ENCODE measurements at regions not wholly inside any gene's neighbourhood (a gene's known extent, or its start where the extent isn't known, plus 50 kb on each side); places are given as distances from the start of the nearest gene placed in this dataset.

- no peaks in the 10 kb centered on the region for H3K4me1 ChIP-seq (ENCODE audit: control insufficient read depth, insufficient read depth, low read length)
- 85% methylated on average over 2 of the region's 2 CpGs for WGBS (ENCODE audit: insufficient coverage)
- no peak overlapping the region for H3K27ac ChIP-seq (ENCODE audit: low read depth, low read length)
- H3K27me3 ChIP-seq (ENCODE audit: control insufficient read depth, insufficient read depth, low read length): no peaks in the 10 kb centered on the region
- no peaks in the 10 kb centered on the region for H3K36me3 ChIP-seq (ENCODE audit: control insufficient read depth, insufficient read depth, low read length)
- DNase-seq (ENCODE audit: low read depth in 4 of 6, low spot score in 6 of 6): no peak
- no peak overlapping the region for H3K4me3 ChIP-seq (ENCODE audit: low read depth, low read length)
- H3K9me3 ChIP-seq (ENCODE audit: control insufficient read depth, insufficient read depth, low read length): no peaks in the 10 kb centered on the region
Observed at GRCh38 chr13:90388887-90389452, 958.5 kb upstream of the MIR17HG start.

- WGBS (ENCODE audit: insufficient coverage): 81% methylated on average over 2 of the region's 2 CpGs
Observed at GRCh38 chr13:90389537-90389936, 958.0 kb upstream of the MIR17HG start.

GRCh38 chr13:90393408-90393807 is 954.1 kb upstream of the MIR17HG start:
- no peaks in the 10 kb centered on the region for H3K4me1 ChIP-seq (ENCODE audit: control insufficient read depth, insufficient read depth, low read length)
- no peaks in the 10 kb centered on the region for H3K36me3 ChIP-seq (ENCODE audit: control insufficient read depth, insufficient read depth, low read length)
- H3K4me3 ChIP-seq (ENCODE audit: low read depth, low read length): no peak overlapping the region
- no peaks in the 10 kb centered on the region for H3K9me3 ChIP-seq (ENCODE audit: control insufficient read depth, insufficient read depth, low read length)
- H3K27ac ChIP-seq (ENCODE audit: low read depth, low read length): no peak overlapping the region
- no peaks in the 10 kb centered on the region for H3K27me3 ChIP-seq (ENCODE audit: control insufficient read depth, insufficient read depth, low read length)
- DNase-seq (ENCODE audit: low read depth in 4 of 6, low spot score in 6 of 6): no peak

More at GRCh38 chr13:90389537-90389936, 958.0 kb upstream of the MIR17HG start:
- no peak for DNase-seq (ENCODE audit: low read depth in 4 of 6, low spot score in 6 of 6)
- Histone ChIP-seq H3K9me3 (ENCODE audit: control insufficient read depth, insufficient read depth, low read length) (no peaks in the 10 kb centered on the region), H3K27me3 (ENCODE audit: control insufficient read depth, insufficient read depth, low read length) (no peaks in the 10 kb centered on the region), H3K4me3 (ENCODE audit: low read depth, low read length) (no peak overlapping the region), H3K4me1 (ENCODE audit: control insufficient read depth, insufficient read depth, low read length) (no peaks in the 10 kb centered on the region), H3K36me3 (ENCODE audit: control insufficient read depth, insufficient read depth, low read length) (no peaks in the 10 kb centered on the region), H3K27ac (ENCODE audit: low read depth, low read length) (no peak overlapping the region)

- Histone ChIP-seq H3K9me3 (ENCODE audit: control insufficient read depth, insufficient read depth, low read length) (no peaks in the 10 kb centered on the region), H3K4me1 (ENCODE audit: control insufficient read depth, insufficient read depth, low read length) (no peaks in the 10 kb centered on the region), H3K27ac (ENCODE audit: low read depth, low read length) (no peak overlapping the region), H3K4me3 (ENCODE audit: low read depth, low read length) (no peak overlapping the region), H3K36me3 (ENCODE audit: control insufficient read depth, insufficient read depth, low read length) (no peaks in the 10 kb centered on the region), H3K27me3 (ENCODE audit: control insufficient read depth, insufficient read depth, low read length) (no peaks in the 10 kb centered on the region)
- DNase-seq (ENCODE audit: low read depth in 4 of 6, low spot score in 6 of 6): no peak
Observed at GRCh38 chr13:90395348-90395747, 952.1 kb upstream of the MIR17HG start.

GRCh38 chr13:90395846-90396245 is 951.6 kb upstream of the MIR17HG start:
- Histone ChIP-seq H3K9me3 (ENCODE audit: control insufficient read depth, insufficient read depth, low read length) (no peaks in the 10 kb centered on the region), H3K27ac (ENCODE audit: low read depth, low read length) (no peak overlapping the region), H3K27me3 (ENCODE audit: control insufficient read depth, insufficient read depth, low read length) (no peaks in the 10 kb centered on the region), H3K36me3 (ENCODE audit: control insufficient read depth, insufficient read depth, low read length) (no peaks in the 10 kb centered on the region), H3K4me1 (ENCODE audit: control insufficient read depth, insufficient read depth, low read length) (no peaks in the 10 kb centered on the region), H3K4me3 (ENCODE audit: low read depth, low read length) (no peak overlapping the region)
- no CpG with 5 or more reads among the region's 3 CpGs for WGBS (ENCODE audit: insufficient coverage)
- no peak for DNase-seq (ENCODE audit: low read depth in 4 of 6, low spot score in 6 of 6)

GRCh38 chr13:90396266-90396665 is 951.2 kb upstream of the MIR17HG start:
- no peaks in the 10 kb centered on the region for H3K36me3 ChIP-seq (ENCODE audit: control insufficient read depth, insufficient read depth, low read length)
- H3K27me3 ChIP-seq (ENCODE audit: control insufficient read depth, insufficient read depth, low read length): no peaks in the 10 kb centered on the region
- no peak overlapping the region for H3K4me3 ChIP-seq (ENCODE audit: low read depth, low read length)
- no peaks in the 10 kb centered on the region for H3K4me1 ChIP-seq (ENCODE audit: control insufficient read depth, insufficient read depth, low read length)
- DNase-seq (ENCODE audit: low read depth in 4 of 6, low spot score in 6 of 6): no peak
- no peaks in the 10 kb centered on the region for H3K9me3 ChIP-seq (ENCODE audit: control insufficient read depth, insufficient read depth, low read length)
- H3K27ac ChIP-seq (ENCODE audit: low read depth, low read length): no peak overlapping the region

- no peaks in the 10 kb centered on the region for H3K4me1 ChIP-seq (ENCODE audit: control insufficient read depth, insufficient read depth, low read length)
- WGBS (ENCODE audit: insufficient coverage): 79% methylated on average over 3 of the region's 4 CpGs
Observed at GRCh38 chr13:90397503-90397902, 950.0 kb upstream of the MIR17HG start.

GRCh38 chr13:90400372-90400771 is 947.1 kb upstream of the MIR17HG start:
- Histone ChIP-seq H3K27ac (ENCODE audit: low read depth, low read length) (no peak overlapping the region), H3K9me3 (ENCODE audit: control insufficient read depth, insufficient read depth, low read length) (no peaks in the 10 kb centered on the region), H3K27me3 (ENCODE audit: control insufficient read depth, insufficient read depth, low read length) (no peaks in the 10 kb centered on the region), H3K4me3 (ENCODE audit: low read depth, low read length) (no peak overlapping the region), H3K36me3 (ENCODE audit: control insufficient read depth, insufficient read depth, low read length) (no peaks in the 10 kb centered on the region), H3K4me1 (ENCODE audit: control insufficient read depth, insufficient read depth, low read length) (no peaks in the 10 kb centered on the region)
- no peak for DNase-seq (ENCODE audit: low read depth in 4 of 6, low spot score in 6 of 6)

More at GRCh38 chr13:90397503-90397902, 950.0 kb upstream of the MIR17HG start:
- Histone ChIP-seq H3K27me3 (ENCODE audit: control insufficient read depth, insufficient read depth, low read length) (no peaks in the 10 kb centered on the region), H3K27ac (ENCODE audit: low read depth, low read length) (no peak overlapping the region), H3K4me3 (ENCODE audit: low read depth, low read length) (no peak overlapping the region), H3K9me3 (ENCODE audit: control insufficient read depth, insufficient read depth, low read length) (no peaks in the 10 kb centered on the region), H3K36me3 (ENCODE audit: control insufficient read depth, insufficient read depth, low read length) (no peaks in the 10 kb centered on the region)
- DNase-seq (ENCODE audit: low read depth in 4 of 6, low spot score in 6 of 6): peak in 2 of 6 donors; percentile 6 to 38

- no peak overlapping the region for H3K27ac ChIP-seq (ENCODE audit: low read depth, low read length)
- no peaks in the 10 kb centered on the region for H3K4me1 ChIP-seq (ENCODE audit: control insufficient read depth, insufficient read depth, low read length)
- no peaks in the 10 kb centered on the region for H3K9me3 ChIP-seq (ENCODE audit: control insufficient read depth, insufficient read depth, low read length)
- H3K36me3 ChIP-seq (ENCODE audit: control insufficient read depth, insufficient read depth, low read length): no peaks in the 10 kb centered on the region
- DNase-seq (ENCODE audit: low read depth in 4 of 6, low spot score in 6 of 6): no peak
- H3K27me3 ChIP-seq (ENCODE audit: control insufficient read depth, insufficient read depth, low read length): no peaks in the 10 kb centered on the region
- no peak overlapping the region for H3K4me3 ChIP-seq (ENCODE audit: low read depth, low read length)
Observed at GRCh38 chr13:90401150-90401549, 946.3 kb upstream of the MIR17HG start.

- WGBS (ENCODE audit: insufficient coverage): no CpG with 5 or more reads among the region's 1 CpG
- Histone ChIP-seq H3K9me3 (ENCODE audit: control insufficient read depth, insufficient read depth, low read length) (no peaks in the 10 kb centered on the region), H3K27ac (ENCODE audit: low read depth, low read length) (no peak overlapping the region), H3K4me1 (ENCODE audit: control insufficient read depth, insufficient read depth, low read length) (no peaks in the 10 kb centered on the region), H3K36me3 (ENCODE audit: control insufficient read depth, insufficient read depth, low read length) (no peaks in the 10 kb centered on the region), H3K27me3 (ENCODE audit: control insufficient read depth, insufficient read depth, low read length) (no peaks in the 10 kb centered on the region), H3K4me3 (ENCODE audit: low read depth, low read length) (no peak overlapping the region)
- DNase-seq (ENCODE audit: low read depth in 4 of 6, low spot score in 6 of 6): no peak
Observed at GRCh38 chr13:90402102-90402501, 945.4 kb upstream of the MIR17HG start.

Measured in spinal cord (tissue), 9 donors.